Lower leg skin (tissue), 4 donors: ENCODE measurements at regions not wholly inside any gene's neighbourhood (a gene's known extent, or its start where the extent isn't known, plus 50 kb on each side); places are given as distances from the start of the nearest gene placed in this dataset.

Experiments
- DNase-seq, 2 donors: peaks; one replicate each; pipeline ENCODE4 v3.0.0-alpha.2; 2019; ENCODE audit warnings: low spot score in 2 of 2
- H3K4me3 ChIP-seq: fragments of 200-600 bp; sonication (generic); 2 replicates; pipeline ENCODE4 v1.5.1; 2017; ENCODE audit warnings: mild to moderate bottlenecking, low read depth; ENCODE audit not compliant: poor library complexity, severe bottlenecking
- CTCF ChIP-seq, 3 donors: fragments of 450-650 bp; IDR thresholded peaks; one replicate each; pipeline ENCODE4 v1.5.1; 2016; ENCODE audit warnings: antibody characterized with exemption in 3 of 3, mild to moderate bottlenecking in 3 of 3, moderate library complexity in 2 of 3
- POLR2A ChIP-seq, 2 donors: fragments of 450-650 bp; IDR thresholded peaks; one replicate each; pipeline ENCODE4 v1.6.1; 2016 to 2017; ENCODE audit warnings: antibody characterized with exemption in 2 of 2, mild to moderate bottlenecking in 1 of 2, moderate library complexity in 1 of 2
- WGBS, 2 donors: methylation state at CpG; one replicate each; pipeline ENCODE4 v1.1.5; 2018; 5-methylcytosine and 5-hydroxymethylcytosine counted together
- intact Hi-C: fragments of 100-400 bp; cut with DNase I; formaldehyde crosslinking; loops from one replicate; pipeline ENCODE4 v1.15.0; 2023; ENCODE audit warnings: low total_unique reads

- no peak overlapping the region for H3K4me3 ChIP-seq
- no peak for DNase-seq
- intact Hi-C loops, result no loop called here
- TF ChIP-seq CTCF (IDR thresholded peaks at IDR 0.05), result no peak
- no peak for TF ChIP-seq POLR2A (IDR thresholded peaks at IDR 0.05)
- WGBS, 2 donors, result 65 to 71% methylated on average over 2 of the region's 2 CpGs
These were observed 1858.4 kb downstream of the EFNA5 start for GRCh38 chr5:105812304-105812703.

GRCh38 chr5:105807951-105808350 lies 1862.8 kb downstream of the EFNA5 start:
- no peak for DNase-seq
- no peak overlapping the region for H3K4me3 ChIP-seq

GRCh38 chr5:105807290-105807689 lies 1863.4 kb downstream of the EFNA5 start:
- TF ChIP-seq CTCF (IDR thresholded peaks at IDR 0.05) (no peak), POLR2A (IDR thresholded peaks at IDR 0.05) (no peak)

More at GRCh38 chr5:105807951-105808350, 1862.8 kb downstream of the EFNA5 start:
- TF ChIP-seq POLR2A (IDR thresholded peaks at IDR 0.05), result no peak
- no peak for TF ChIP-seq CTCF (IDR thresholded peaks at IDR 0.05)
- intact Hi-C loops, result no loop called here
- 84 to 88% methylated on average over 3 of the region's 3 CpGs for WGBS, 2 donors

GRCh38 chr5:105806596-105806995 lies 1864.1 kb downstream of the EFNA5 start:
- DNase-seq, result no peak
- intact Hi-C loops, result no loop called here
- no peak overlapping the region for H3K4me3 ChIP-seq
- TF ChIP-seq POLR2A (IDR thresholded peaks at IDR 0.05), result no peak
- no peak for TF ChIP-seq CTCF (IDR thresholded peaks at IDR 0.05)

More at GRCh38 chr5:105807290-105807689, 1863.4 kb downstream of the EFNA5 start:
- intact Hi-C loops, result no loop called here
- H3K4me3 ChIP-seq, result no peak overlapping the region
- no peak for DNase-seq
- 15 to 21% methylated on average over 1 of the region's 1 CpG for WGBS, 2 donors

GRCh38 chr5:105803431-105803830 lies 1867.3 kb downstream of the EFNA5 start:
- intact Hi-C loops, result no loop called here
- no peak overlapping the region for H3K4me3 ChIP-seq
- TF ChIP-seq CTCF (IDR thresholded peaks at IDR 0.05) (no peak), POLR2A (IDR thresholded peaks at IDR 0.05) (no peak)
- no peak for DNase-seq
- 85 to 93% methylated on average over 1 of the region's 1 CpG for WGBS, 2 donors

- TF ChIP-seq CTCF (IDR thresholded peaks at IDR 0.05), result no peak
- TF ChIP-seq POLR2A (IDR thresholded peaks at IDR 0.05), result no peak
- DNase-seq, result no peak
- intact Hi-C loops, result no loop called here
- no peak overlapping the region for H3K4me3 ChIP-seq
- 87 to 88% methylated on average over 3 of the region's 3 CpGs for WGBS, 2 donors
These were observed 1876.2 kb downstream of the EFNA5 start for GRCh38 chr5:105794578-105794977.
